HG03108 (cell line): ENCODE measurements at regions not wholly inside any gene's neighbourhood (a gene's known extent, or its start where the extent isn't known, plus 50 kb on each side); places are given as distances from the start of the nearest gene placed in this dataset.

ENCODE experiments used
- ATAC-seq: cut with Tn5 transposase; IDR thresholded peaks from one replicate; pipeline ENCODE4 v1.9.1; 2021; ENCODE audit warnings: moderate library complexity; ENCODE audit not compliant: unreplicated experiment

- ATAC-seq = no peak
These were observed 1323.4 kb downstream of the C4orf33 start for GRCh38 chr4:130419211-130419975.

- ATAC-seq = no peak
These were observed 1326.3 kb downstream of the C4orf33 start for GRCh38 chr4:130422261-130422660.

GRCh38 chr4:130424211-130424610 lies 1328.3 kb downstream of the C4orf33 start:
- no peak for ATAC-seq

GRCh38 chr4:130432289-130432688 lies 1336.3 kb downstream of the C4orf33 start:
- no peak for ATAC-seq

GRCh38 chr4:130449741-130450140 lies 1353.8 kb downstream of the C4orf33 start:
- ATAC-seq = no peak

- ATAC-seq = no peak
These were observed 1372.4 kb downstream of the C4orf33 start for GRCh38 chr4:130468340-130468739.

- no peak for ATAC-seq
These were observed 1382.5 kb downstream of the C4orf33 start for GRCh38 chr4:130478406-130478805.

GRCh38 chr4:130479020-130479419 lies 1383.1 kb downstream of the C4orf33 start:
- ATAC-seq = no peak

- ATAC-seq = no peak
These were observed 1383.7 kb downstream of the C4orf33 start for GRCh38 chr4:130479674-130480073.

- no peak for ATAC-seq
These were observed 1388.9 kb downstream of the C4orf33 start for GRCh38 chr4:130484826-130485225.

- no peak for ATAC-seq
These were observed 1389.4 kb downstream of the C4orf33 start for GRCh38 chr4:130485371-130485770.

GRCh38 chr4:130486186-130486585 lies 1390.2 kb downstream of the C4orf33 start:
- no peak for ATAC-seq

- no peak for ATAC-seq
These were observed 1390.9 kb downstream of the C4orf33 start for GRCh38 chr4:130486841-130487240.

- ATAC-seq = no peak
These were observed 1414.7 kb downstream of the C4orf33 start for GRCh38 chr4:130510661-130511060.

- ATAC-seq = no peak
These were observed 1415.8 kb downstream of the C4orf33 start for GRCh38 chr4:130511776-130512175.

- ATAC-seq = no peak
These were observed 1428.1 kb downstream of the C4orf33 start for GRCh38 chr4:130524057-130524456.

- ATAC-seq = no peak
These were observed 1434.6 kb downstream of the C4orf33 start for GRCh38 chr4:130530505-130530904.

GRCh38 chr4:130534651-130535050 lies 1438.7 kb downstream of the C4orf33 start:
- ATAC-seq = no peak

GRCh38 chr4:130542953-130543352 lies 1447.0 kb downstream of the C4orf33 start:
- no peak for ATAC-seq

GRCh38 chr4:130545171-130545570 lies 1449.2 kb downstream of the C4orf33 start:
- no peak for ATAC-seq

GRCh38 chr4:130545596-130545995 lies 1449.6 kb downstream of the C4orf33 start:
- ATAC-seq = no peak

- ATAC-seq = no peak
These were observed 1463.3 kb downstream of the C4orf33 start for GRCh38 chr4:130559268-130559667.
